GM23338 (cell line): ENCODE measurements at regions not wholly inside any gene's neighbourhood (a gene's known extent, or its start where the extent isn't known, plus 50 kb on each side); places are given as distances from the start of the nearest gene placed in this dataset.

Experiments used
- CTCF ChIP-seq, 2 experiments: fragments of 200-600 bp in 1 of 2; sonication (generic) in 1 of 2; conservative IDR thresholded peaks; 2 replicates each; pipeline versions ENCODE4 v1.5.1 to v1.6.1; 2016 to 2017; ENCODE audit warnings: antibody characterized with exemption in 2 of 2, low read depth in 2 of 2, mild to moderate bottlenecking in 2 of 2, moderate library complexity in 1 of 2
- ETS1 ChIP-seq: IDR thresholded peaks from 2 replicates; pipeline ENCODE4 v1.6.1; 2016; ENCODE audit warnings: antibody characterized with exemption
- EZH2phosphoT487 ChIP-seq: fragments of 200-600 bp; sonication (generic); IDR thresholded peaks from one replicate; pipeline ENCODE4 v1.8.1; 2018; ENCODE audit warnings: antibody characterized with exemption; ENCODE audit not compliant: unreplicated experiment
- JUNB ChIP-seq: IDR thresholded peaks from one replicate; pipeline ENCODE4 v1.6.1; 2016; ENCODE audit warnings: antibody characterized with exemption; ENCODE audit not compliant: unreplicated experiment
- NANOG ChIP-seq: IDR thresholded peaks from 2 replicates; pipeline ENCODE4 v1.6.1; 2016; ENCODE audit warnings: antibody characterized with exemption, borderline replicate concordance
- REST ChIP-seq: IDR thresholded peaks from one replicate; pipeline ENCODE4 v1.6.1; 2018; ENCODE audit warnings: antibody characterized with exemption; ENCODE audit not compliant: unreplicated experiment
- ZNF331 ChIP-seq: fragments of 250-450 bp; sonication (Bioruptor Pico); IDR thresholded peaks from 2 replicates; pipeline ENCODE4 v1.5.0; 2020; ENCODE audit warnings: low read depth, mild to moderate bottlenecking, moderate library complexity
- ZNF462 ChIP-seq: fragments of 250-450 bp; sonication (Bioruptor Pico); IDR thresholded peaks from 2 replicates; pipeline ENCODE4 v1.5.0; 2020; ENCODE audit warnings: mild to moderate bottlenecking, moderate library complexity

GRCh38 chr1:239209591-239209990, 176.8 kb upstream of the CHRM3 start (continued):
- TF ChIP-seq ZNF462 (CRISPR knock-in tag): no peak
- no peak for TF ChIP-seq NANOG
- TF ChIP-seq CTCF (conservative IDR thresholded peaks at IDR 0.05; ENCODE audit: low read depth in 2 of 2): no peak
- no peak for TF ChIP-seq JUNB
- TF ChIP-seq EZH2phosphoT487: no peak
- TF ChIP-seq REST: no peak
- no peak for TF ChIP-seq ETS1
- no peak for TF ChIP-seq ZNF331 (CRISPR knock-in tag)
